ENCODE measurements at regions not wholly inside any gene's neighbourhood (a gene's known extent, or its start where the extent isn't known, plus 50 kb on each side); places are given as distances from the start of the nearest gene placed in this dataset.

- DNase-seq (ENCODE audit: low read depth, low spot score) (no peak), ATAC-seq (peak; percentile 75; the same call in 1 of the 2 replicates)
- H3K4me1 ChIP-seq (ENCODE audit: control insufficient read depth, insufficient read depth, low read length) = no peaks in the 10 kb centered on the region
- intact Hi-C loops (cut with micrococcal nuclease; ENCODE audit: unreplicated experiment) = loop anchor here (10.0 kb wide), 1 partner anchor 90 kb away; no protein-coding TSS in a partner anchor
- no peak overlapping the region for H3K4me3 ChIP-seq (ENCODE audit: low read depth in 2 of 2, low read length in 2 of 2)
- in situ Hi-C loops (cut with HindIII; ENCODE audit: low pct_unique_long_range_greater_than_20kb, low sequenced_read_pairs) = no loop called here
- H3K36me3 ChIP-seq (ENCODE audit: control insufficient read depth, insufficient read depth, low read length) = no peaks in the 10 kb centered on the region
- H3K27ac ChIP-seq (ENCODE audit: low read length) = no peak overlapping the region
- H3K9me3 ChIP-seq (ENCODE audit: control insufficient read depth, insufficient read depth, low read depth, low read length) = no peaks in the 10 kb centered on the region
- H3K27me3 ChIP-seq (ENCODE audit: control insufficient read depth, insufficient read depth, low read length) = no peaks in the 10 kb centered on the region; the same call in 1 of the 2 replicates
- no TSS peak for BruUV-seq (replicated peaks)
- POLR2A ChIA-PET = no interaction called here
- TF ChIP-seq SIN3A (IDR thresholded peaks at IDR 0.05; ENCODE audit: borderline replicate concordance, insufficient read depth, low read depth, low read length) (no peak), TCF7L2 (IDR thresholded peaks at IDR 0.05; ENCODE audit: low read depth, low read length) (no peak), CTCF (IDR thresholded peaks at IDR 0.05) (no peak; the same call in 1 of the 2 replicates), POLR2AphosphoS5 (IDR thresholded peaks at IDR 0.05; ENCODE audit: low read depth, low read length) (no peak), REST (IDR thresholded peaks at IDR 0.05; ENCODE audit: insufficient read depth in 1 of 2, low read depth in 2 of 2, low read length in 1 of 2) (no peak)
- CTCF ChIA-PET = no interaction called here
Measured at GRCh38 chr10:43785252-43785651, 136.6 kb upstream of the ZNF32 start.

- no peak overlapping the region for H3K27ac ChIP-seq (ENCODE audit: low read length)
- no peak overlapping the region for H3K4me3 ChIP-seq (ENCODE audit: low read depth in 2 of 2, low read length in 2 of 2)
- DNase-seq (ENCODE audit: low read depth, low spot score) (no peak), ATAC-seq (no peak)
- H3K4me1 ChIP-seq (ENCODE audit: control insufficient read depth, insufficient read depth, low read length) = no peaks in the 10 kb centered on the region
- in situ Hi-C loops (cut with HindIII; ENCODE audit: low pct_unique_long_range_greater_than_20kb, low sequenced_read_pairs) (no loop called here), intact Hi-C loops (cut with micrococcal nuclease; ENCODE audit: unreplicated experiment) (loop anchor here (10.0 kb wide), 1 partner anchor 88 kb away; no protein-coding TSS in a partner anchor)
- BruUV-seq (replicated peaks) = no TSS peak
- CTCF ChIA-PET = no interaction called here
- no peak for TF ChIP-seq CTCF (IDR thresholded peaks at IDR 0.05)
- H3K9me3 ChIP-seq (ENCODE audit: control insufficient read depth, insufficient read depth, low read depth, low read length) = no peaks in the 10 kb centered on the region
- POLR2A ChIA-PET = no interaction called here
- H3K36me3 ChIP-seq (ENCODE audit: control insufficient read depth, insufficient read depth, low read length) = no peaks in the 10 kb centered on the region
- H3K27me3 ChIP-seq (ENCODE audit: control insufficient read depth, insufficient read depth, low read length) = no peaks in the 10 kb centered on the region; the same call in 1 of the 2 replicates
Measured at GRCh38 chr10:43782814-43783213, 134.1 kb upstream of the ZNF32 start.
